A673 (cell line): ENCODE measurements at regions not wholly inside any gene's neighbourhood (a gene's known extent, or its start where the extent isn't known, plus 50 kb on each side); places are given as distances from the start of the nearest gene placed in this dataset.

Source experiments
- BruUV-seq: library from RNA; stranded (reverse); fragments of 400-500 nt; replicated peaks from 2 replicates; lab custom pipeline; 2021; lab: Mats Ljungman, UMichigan
- CTCF ChIA-PET: fragments of 300-600 bp; sonication (Branson Sonifier 250); formaldehyde crosslinking; loops from one replicate; lab custom pipeline; 2022; ENCODE audit warnings: antibody characterized with exemption; lab: Charles Lee
- POLR2A ChIA-PET: fragments of 300-600 bp; sonication (Branson Sonifier 250); formaldehyde crosslinking; loops from one replicate; lab custom pipeline; 2022; ENCODE audit warnings: antibody characterized with exemption; ENCODE audit not compliant: low non-redundant PET; lab: Charles Lee
- DNase-seq: peaks from one replicate; pipeline ENCODE4 v3.0.0-alpha.2; 2015; ENCODE audit warnings: low spot score
- H3K27ac ChIP-seq: fragments of 200-600 bp; sonication (generic); 2 replicates; pipeline ENCODE4 v1.5.1; 2016; ENCODE audit warnings: mixed run types, low read depth, mild to moderate bottlenecking, mixed read lengths, antibody characterized with exemption, low read length; ENCODE audit not compliant: poor library complexity, severe bottlenecking
- H3K27me3 ChIP-seq: fragments of 200-600 bp; sonication (generic); replicated peaks from 2 replicates; pipeline ENCODE4 v1.6.1; 2017; ENCODE audit warnings: mixed run types, low read depth, mild to moderate bottlenecking, mixed read lengths, antibody characterized with exemption, low read length; ENCODE audit not compliant: insufficient read depth, poor library complexity
- H3K36me3 ChIP-seq: fragments of 200-600 bp; sonication (generic); 2 replicates; pipeline ENCODE4 v1.6.1; 2016; ENCODE audit warnings: mixed run types, mild to moderate bottlenecking, mixed read lengths, antibody characterized with exemption, low read length; ENCODE audit not compliant: insufficient read depth, poor library complexity, severe bottlenecking
- H3K4me1 ChIP-seq: fragments of 200-600 bp; sonication (generic); 2 replicates; pipeline ENCODE4 v1.6.1; 2017; ENCODE audit warnings: mixed run types, mild to moderate bottlenecking, mixed read lengths, antibody characterized with exemption, low read length; ENCODE audit not compliant: insufficient read depth, poor library complexity, severe bottlenecking
- H3K4me3 ChIP-seq: fragments of 200-600 bp; sonication (generic); 2 replicates; pipeline ENCODE4 v1.5.1; 2016; ENCODE audit warnings: low read depth, mixed run types, mild to moderate bottlenecking, mixed read lengths, low read length; ENCODE audit not compliant: poor library complexity, severe bottlenecking
- H3K9me3 ChIP-seq: fragments of 200-600 bp; sonication (generic); 2 replicates; pipeline ENCODE4 v1.6.1; 2016; ENCODE audit warnings: mixed run types, low read depth, mild to moderate bottlenecking, mixed read lengths, antibody characterized with exemption, low read length; ENCODE audit not compliant: poor library complexity, severe bottlenecking
- EZH2 ChIP-seq: fragments of 200-600 bp; sonication (generic); IDR thresholded peaks from 2 replicates; pipeline ENCODE4 v1.6.1; 2017; ENCODE audit warnings: borderline replicate concordance, low read depth, mild to moderate bottlenecking, mixed read lengths, antibody characterized with exemption, low read length; ENCODE audit not compliant: poor library complexity, severe bottlenecking
- intact Hi-C: fragments of 100-400 bp; cut with micrococcal nuclease; formaldehyde crosslinking; loops from one replicate; pipeline ENCODE4 v1.10.0; 2022; ENCODE audit not compliant: unreplicated experiment
- TF ChIP-seq, protein P1 (sequence below): fragments of 300-800, 200-600 bp; sonication (generic); conservative IDR thresholded peaks from 2 replicates; pipeline ENCODE4 v1.5.1; 2017; ENCODE audit warnings: low read depth, mild to moderate bottlenecking, antibody characterized with exemption, low read length, moderate library complexity, mixed read lengths

DNA sequence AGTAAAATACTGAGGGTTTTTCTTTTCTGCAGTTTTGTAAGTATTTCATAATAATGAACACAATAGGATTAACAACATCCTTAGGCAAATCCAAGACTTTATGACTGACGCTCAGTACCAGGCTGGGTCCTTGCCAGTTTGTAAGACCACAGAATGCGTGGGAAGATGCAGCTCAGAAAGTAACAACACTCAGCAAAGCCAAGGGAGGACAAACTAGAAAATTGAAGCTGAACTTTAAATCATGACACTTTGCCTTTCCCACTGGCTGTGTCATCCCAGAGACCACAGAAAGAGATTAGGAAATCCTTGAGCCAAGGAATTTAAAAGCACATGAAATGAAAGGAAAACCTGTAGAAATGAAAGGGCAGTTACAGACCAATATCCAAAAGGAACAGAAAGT, 426.3 kb upstream of the CHRM3 start:
- Histone ChIP-seq H3K27me3 (no peaks in the 10 kb centered on the region), H3K4me3 (no peak overlapping the region), H3K27ac (no peak overlapping the region), H3K4me1 (no peaks in the 10 kb centered on the region), H3K9me3 (no peaks in the 10 kb centered on the region), H3K36me3 (no peaks in the 10 kb centered on the region)
- no TSS peak for BruUV-seq
- peak; percentile 2 for DNase-seq
- POLR2A ChIA-PET, result no interaction called here
- CTCF ChIA-PET, result no interaction called here
- intact Hi-C loops, result no loop called here
- TF ChIP-seq, protein P1, sequence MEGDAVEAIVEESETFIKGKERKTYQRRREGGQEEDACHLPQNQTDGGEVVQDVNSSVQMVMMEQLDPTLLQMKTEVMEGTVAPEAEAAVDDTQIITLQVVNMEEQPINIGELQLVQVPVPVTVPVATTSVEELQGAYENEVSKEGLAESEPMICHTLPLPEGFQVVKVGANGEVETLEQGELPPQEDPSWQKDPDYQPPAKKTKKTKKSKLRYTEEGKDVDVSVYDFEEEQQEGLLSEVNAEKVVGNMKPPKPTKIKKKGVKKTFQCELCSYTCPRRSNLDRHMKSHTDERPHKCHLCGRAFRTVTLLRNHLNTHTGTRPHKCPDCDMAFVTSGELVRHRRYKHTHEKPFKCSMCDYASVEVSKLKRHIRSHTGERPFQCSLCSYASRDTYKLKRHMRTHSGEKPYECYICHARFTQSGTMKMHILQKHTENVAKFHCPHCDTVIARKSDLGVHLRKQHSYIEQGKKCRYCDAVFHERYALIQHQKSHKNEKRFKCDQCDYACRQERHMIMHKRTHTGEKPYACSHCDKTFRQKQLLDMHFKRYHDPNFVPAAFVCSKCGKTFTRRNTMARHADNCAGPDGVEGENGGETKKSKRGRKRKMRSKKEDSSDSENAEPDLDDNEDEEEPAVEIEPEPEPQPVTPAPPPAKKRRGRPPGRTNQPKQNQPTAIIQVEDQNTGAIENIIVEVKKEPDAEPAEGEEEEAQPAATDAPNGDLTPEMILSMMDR, result no peak
- no peak for TF ChIP-seq EZH2

DNA sequence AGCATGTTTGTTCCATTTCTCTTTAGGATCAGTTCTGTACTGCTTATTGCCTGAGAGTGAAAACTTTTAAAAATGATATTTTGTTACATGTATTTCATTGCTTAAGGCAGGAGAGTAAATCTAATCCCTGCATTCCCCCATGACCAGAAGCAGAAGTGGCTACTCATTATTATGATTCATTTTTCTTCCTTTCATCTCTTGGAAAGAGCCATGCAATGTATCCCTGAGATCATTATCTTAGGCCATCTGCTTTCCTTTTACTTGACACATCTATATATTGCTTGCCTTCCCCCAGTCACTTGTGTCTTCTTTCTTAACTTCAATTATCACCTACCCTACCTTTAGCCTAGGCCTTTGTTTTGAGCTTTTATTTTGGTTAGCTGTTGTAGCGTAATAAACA, 430.4 kb upstream of the CHRM3 start:
- intact Hi-C loops, result no loop called here
- no TSS peak for BruUV-seq

DNA sequence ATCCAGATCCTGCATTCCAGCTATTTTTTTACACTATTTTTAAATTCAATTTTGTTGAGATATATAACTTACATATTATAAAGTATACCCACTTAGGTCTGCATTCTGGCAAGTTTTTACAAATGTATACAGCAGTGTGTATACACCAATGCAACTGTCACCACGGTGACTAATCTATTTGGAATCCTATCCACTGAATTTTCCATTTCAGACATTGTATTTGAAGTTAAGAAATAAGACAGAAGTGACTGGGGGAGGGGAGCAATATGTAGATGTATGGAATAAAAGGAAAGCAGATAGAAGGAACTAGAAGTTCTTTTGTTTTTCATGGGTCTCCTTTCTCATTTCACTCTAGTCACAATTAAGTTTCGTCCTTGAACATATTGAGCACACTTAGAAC, 431.5 kb upstream of the CHRM3 start:
- Histone ChIP-seq H3K36me3 (no peaks in the 10 kb centered on the region), H3K9me3 (no peaks in the 10 kb centered on the region), H3K4me1 (no peaks in the 10 kb centered on the region), H3K27me3 (no peaks in the 10 kb centered on the region), H3K4me3 (no peak overlapping the region), H3K27ac (no peak overlapping the region)
- TF ChIP-seq, protein P1, result no peak
- TF ChIP-seq EZH2, result no peak
- ChIA-PET POLR2A (no interaction called here), CTCF (no interaction called here)
- intact Hi-C loops, result loop anchor here (5.0 kb wide), 2 partner anchors 703 to 1103 kb away; no protein-coding TSS in a partner anchor
- DNase-seq, result no peak
- BruUV-seq, result no TSS peak

More for the DNA sequence above, 430.4 kb upstream of the CHRM3 start:
- Histone ChIP-seq H3K4me1 (no peaks in the 10 kb centered on the region), H3K27me3 (no peaks in the 10 kb centered on the region), H3K27ac (no peak overlapping the region), H3K9me3 (no peaks in the 10 kb centered on the region), H3K4me3 (no peak overlapping the region), H3K36me3 (no peaks in the 10 kb centered on the region)
- ChIA-PET CTCF (no interaction called here), POLR2A (no interaction called here)
- TF ChIP-seq EZH2, result no peak
- TF ChIP-seq, protein P1, result no peak
- no peak for DNase-seq
